GM19438 (cell line): ENCODE measurements at regions not wholly inside any gene's neighbourhood (a gene's known extent, or its start where the extent isn't known, plus 50 kb on each side); places are given as distances from the start of the nearest gene placed in this dataset.

Source experiments
- ATAC-seq: cut with Tn5 transposase; IDR thresholded peaks from one replicate; pipeline ENCODE4 v1.9.1; 2021; ENCODE audit warnings: low read depth; ENCODE audit not compliant: unreplicated experiment

- ATAC-seq = no peak
Measured at GRCh38 chr6:74650668-74651067, 555.2 kb downstream of the COL12A1 start.

- no peak for ATAC-seq
Measured at GRCh38 chr6:74646461-74646860, 559.4 kb downstream of the COL12A1 start.

- no peak for ATAC-seq
Measured at GRCh38 chr6:74645108-74645849, 560.6 kb downstream of the COL12A1 start.

- ATAC-seq = no peak
Measured at GRCh38 chr6:74642101-74642500, 563.8 kb downstream of the COL12A1 start.

DNA sequence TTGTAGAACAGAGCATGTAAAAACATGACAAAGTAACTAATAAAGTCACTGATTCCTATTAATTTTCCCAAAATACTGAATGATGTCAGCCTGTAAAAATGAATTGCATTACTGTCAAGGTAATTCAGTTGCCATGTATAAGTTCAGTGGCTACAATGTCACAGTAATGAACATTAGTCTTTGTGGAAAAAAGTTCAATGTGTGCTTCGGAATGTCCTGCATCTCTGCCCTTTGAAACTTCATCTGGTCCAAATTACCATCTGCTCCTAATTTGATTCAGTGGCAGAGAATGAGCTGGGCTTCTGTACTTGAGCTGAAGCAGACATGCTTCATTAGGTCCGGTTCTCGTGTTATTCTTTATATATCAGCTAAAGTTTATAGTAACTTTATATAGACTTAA lies 567.4 kb downstream of the COL12A1 start:
- no peak for ATAC-seq

GRCh38 chr6:74632196-74632875 lies 573.5 kb downstream of the COL12A1 start:
- ATAC-seq = no peak

DNA sequence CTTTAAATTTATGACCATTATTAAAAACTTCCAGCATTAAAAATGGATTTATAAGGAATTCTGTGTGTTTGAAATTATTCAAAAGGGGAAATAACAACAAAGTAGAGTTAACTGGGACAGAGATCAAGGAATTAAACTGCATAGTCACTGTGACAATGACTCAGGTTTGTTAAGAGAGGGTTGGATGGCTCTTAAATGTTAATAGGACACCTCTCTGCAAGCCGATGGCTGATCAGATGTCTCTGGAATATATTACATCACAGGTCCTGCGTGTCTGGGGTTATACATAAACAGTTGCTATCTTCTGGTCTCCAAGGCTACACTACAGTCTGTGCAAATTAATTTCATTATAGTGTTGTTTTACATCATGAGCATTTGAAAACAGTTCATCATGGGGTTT lies 574.3 kb downstream of the COL12A1 start:
- ATAC-seq = no peak

GRCh38 chr6:74626288-74626687 lies 579.6 kb downstream of the COL12A1 start:
- no peak for ATAC-seq

- no peak for ATAC-seq
Measured at GRCh38 chr6:74623027-74623426, 582.8 kb downstream of the COL12A1 start.

DNA sequence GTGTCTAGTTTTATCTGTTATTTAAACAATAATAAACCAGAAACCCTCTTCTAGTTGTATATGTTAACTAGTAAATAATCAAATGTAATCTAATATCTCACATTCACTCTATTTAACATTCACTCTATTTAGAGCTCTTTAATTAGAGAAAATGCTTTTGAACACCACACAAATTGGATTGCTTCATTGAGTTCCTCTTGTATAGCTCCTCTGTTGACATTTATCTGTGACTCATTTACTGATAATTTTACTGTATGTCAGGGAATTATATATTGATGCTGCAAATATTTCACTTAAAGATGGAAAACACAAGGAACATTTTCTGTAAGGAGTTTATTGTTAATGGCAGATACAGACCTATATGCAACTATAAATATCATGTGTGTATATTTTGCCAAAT lies 594.6 kb downstream of the COL12A1 start:
- no peak for ATAC-seq

DNA sequence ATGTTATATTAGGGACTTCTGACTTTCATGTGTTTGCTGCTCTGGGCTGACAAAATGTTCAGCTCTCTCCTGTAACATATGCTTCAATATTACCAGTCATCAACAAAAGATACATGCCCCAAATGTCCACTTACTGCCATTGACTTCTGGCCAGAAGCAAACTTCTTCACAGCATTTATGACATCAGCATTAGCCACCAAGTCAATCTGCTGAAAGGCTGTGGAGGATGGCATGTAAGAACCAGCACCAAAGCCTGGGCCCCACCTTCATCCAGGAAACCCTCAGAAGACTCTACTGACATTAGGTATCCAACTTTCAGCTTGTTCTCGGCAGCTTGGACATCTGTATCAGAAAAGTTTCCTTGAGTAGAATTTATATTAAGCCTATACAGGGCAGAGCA lies 595.5 kb downstream of the COL12A1 start:
- ATAC-seq = no peak

DNA sequence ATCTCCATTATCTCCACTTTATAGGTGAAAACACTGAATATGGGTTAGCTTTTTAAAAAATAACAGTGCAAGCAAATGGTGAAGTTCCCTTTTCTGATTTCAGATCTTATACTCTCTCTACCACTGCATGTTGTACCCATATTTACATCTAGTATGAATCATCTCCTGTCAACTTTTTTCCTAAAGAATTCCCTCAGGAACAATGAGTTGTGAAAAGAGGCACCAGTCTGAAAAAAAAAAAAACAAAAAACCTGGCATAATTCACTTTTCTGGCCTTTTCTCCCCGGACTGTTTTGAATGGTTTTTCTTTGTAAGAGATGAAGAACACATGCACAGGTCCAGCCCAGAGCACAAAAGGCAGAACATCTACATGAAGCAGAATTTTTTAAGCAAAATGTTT lies 596.0 kb downstream of the COL12A1 start:
- ATAC-seq = no peak

DNA sequence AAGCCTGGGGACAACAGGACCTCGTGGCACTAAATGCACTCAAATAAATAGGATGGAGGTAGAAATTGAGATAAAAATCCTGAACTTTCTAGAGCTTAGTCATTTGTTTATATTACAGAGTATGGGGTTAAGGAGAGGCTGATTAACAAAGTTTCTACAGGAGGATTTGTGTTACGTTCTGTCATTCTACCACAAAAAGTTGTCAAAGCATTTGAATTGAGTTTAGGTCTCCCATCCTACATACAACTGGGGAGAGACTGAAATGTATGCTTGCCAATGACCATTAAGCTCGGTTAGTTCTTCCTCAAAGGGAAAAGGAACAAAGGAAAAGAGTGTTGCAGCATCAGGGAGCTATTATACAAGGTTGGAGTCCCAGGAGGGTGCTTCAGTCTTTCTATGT lies 597.9 kb downstream of the COL12A1 start:
- ATAC-seq = no peak

GRCh38 chr6:74607468-74607867 lies 598.4 kb downstream of the COL12A1 start:
- ATAC-seq = no peak

DNA sequence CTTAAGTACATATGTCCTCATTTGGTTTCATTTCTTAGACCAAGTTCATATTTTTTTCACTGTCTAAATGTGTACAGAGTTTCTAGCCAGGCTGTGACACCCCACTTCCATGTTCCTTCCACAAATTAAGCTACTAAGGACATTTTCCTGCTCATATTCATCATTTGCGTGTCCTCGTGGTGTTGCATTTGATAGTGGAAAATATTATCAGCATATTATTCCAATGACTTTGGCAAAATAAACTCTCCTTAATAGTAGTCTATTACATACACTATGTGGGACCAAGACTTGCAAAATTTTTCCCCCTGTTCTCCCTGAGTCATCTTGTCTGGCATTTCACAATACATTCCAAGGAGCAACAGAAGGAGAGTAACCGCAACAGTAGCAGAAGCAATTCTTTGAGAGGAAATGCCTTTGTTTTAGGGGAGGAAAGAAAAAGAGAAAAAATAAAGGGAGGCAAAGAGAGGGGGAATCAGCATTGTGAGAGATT lies 599.2 kb downstream of the COL12A1 start:
- no peak for ATAC-seq

DNA sequence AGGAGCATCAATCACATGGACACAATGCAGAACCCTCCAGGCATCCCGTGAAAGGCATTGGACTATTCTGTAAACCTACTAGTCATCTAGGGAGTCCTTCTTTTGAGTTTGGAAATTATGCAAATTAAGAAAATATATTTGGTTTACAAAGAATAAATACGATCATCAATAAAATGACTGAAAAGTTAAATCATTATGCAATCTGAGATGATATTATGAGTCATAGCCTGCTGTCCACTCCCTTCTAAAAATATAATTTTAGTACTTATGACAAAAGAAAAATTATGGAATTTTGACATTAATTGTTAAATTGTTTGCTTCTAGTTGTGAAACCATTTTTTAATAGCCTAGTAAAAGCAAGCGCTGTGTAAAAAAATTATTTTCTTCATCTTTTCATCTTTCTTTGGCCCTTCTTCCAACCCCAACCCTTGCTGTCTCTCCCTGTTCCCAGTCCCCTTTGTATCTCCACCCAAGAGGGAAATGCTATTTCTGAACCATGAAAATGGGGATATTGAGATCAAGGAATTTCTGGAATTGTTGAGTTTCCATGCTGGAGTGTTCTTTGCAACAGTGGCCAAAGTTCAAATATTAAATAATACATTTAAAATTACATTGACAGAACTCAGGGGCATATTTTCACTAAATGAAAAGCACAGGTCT lies 599.8 kb downstream of the COL12A1 start:
- ATAC-seq = no peak

DNA sequence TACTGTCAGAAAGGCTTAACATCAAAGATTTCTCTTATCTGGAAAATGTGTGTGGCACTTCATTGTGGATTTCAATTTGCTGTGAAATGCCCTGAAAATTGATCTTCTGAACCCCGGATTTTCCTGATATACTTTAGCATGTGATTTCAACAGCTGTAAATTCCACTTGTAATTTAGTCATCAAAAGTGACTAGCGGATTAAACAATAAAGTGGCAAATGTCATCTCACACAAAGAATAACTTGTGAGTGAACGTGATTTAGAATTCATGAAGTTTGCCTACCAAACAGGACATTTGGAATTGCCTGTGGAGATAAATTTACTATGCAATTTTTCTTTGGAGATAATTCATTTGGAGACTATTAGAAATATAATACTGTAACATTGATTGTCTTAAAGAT lies 601.6 kb downstream of the COL12A1 start:
- no peak for ATAC-seq

- ATAC-seq = no peak
Measured at GRCh38 chr6:74603322-74604076, 602.4 kb downstream of the COL12A1 start.

- no peak for ATAC-seq
Measured at GRCh38 chr6:74602206-74602605, 603.6 kb downstream of the COL12A1 start.

DNA sequence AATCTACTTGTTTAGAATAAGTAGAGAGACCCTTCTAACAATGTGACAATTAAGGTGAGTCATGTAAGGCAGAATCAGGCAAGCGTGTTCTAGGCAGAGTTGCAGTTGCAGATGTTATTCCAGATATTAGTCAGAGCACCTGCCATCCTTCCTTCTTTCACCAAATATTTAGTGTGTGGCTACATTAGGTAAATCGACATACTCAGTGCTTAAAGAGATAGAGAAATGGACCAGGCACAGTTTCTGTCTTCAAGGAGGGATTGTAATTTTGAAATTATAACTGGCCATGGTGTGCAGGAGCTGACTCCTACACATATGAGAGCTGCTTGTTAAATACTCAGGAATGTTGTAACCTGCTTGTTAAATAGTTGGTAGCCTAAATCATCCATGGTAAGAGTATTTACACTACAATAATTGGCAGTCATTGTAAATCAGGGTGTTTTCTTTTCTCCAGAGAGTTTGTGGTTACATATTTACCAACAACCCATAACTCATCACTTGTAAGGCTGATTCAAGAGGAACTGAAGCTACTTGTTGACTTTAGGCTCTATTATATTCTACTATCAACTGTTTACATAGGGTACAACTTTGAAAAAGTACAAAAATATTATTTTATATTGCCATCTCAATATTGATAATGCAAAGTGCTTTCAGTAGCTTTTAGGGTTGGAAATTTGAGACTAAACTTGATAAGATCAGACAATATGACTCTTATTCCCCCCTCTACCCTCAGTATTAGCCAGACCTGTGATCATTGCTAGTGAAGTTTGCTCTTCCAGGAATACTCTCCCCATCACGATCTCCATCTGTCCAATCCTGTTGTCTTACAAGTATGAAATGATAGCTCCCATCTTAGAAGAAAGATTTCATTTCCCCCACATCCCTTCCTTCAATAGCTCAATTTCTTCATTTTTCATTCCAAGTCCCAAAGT lies 607.1 kb downstream of the COL12A1 start:
- ATAC-seq = peak; percentile 92
